GM12864 (cell line): ENCODE measurements at regions not wholly inside any gene's neighbourhood (a gene's known extent, or its start where the extent isn't known, plus 50 kb on each side); places are given as distances from the start of the nearest gene placed in this dataset.

Source experiments
- DNase-seq: peaks from one replicate; pipeline ENCODE4 v3.0.0-alpha.2; 2011; ENCODE audit warnings: low read depth
- H3K4me3 ChIP-seq: 2 replicates; pipeline ENCODE4 v1.5.1; 2011; ENCODE audit warnings: mild to moderate bottlenecking, low read depth, low read length, control low read depth
- TF ChIP-seq, protein P1 (sequence below): IDR thresholded peaks from 2 replicates; pipeline ENCODE4 v1.5.1; 2011; ENCODE audit warnings: low read depth, mild to moderate bottlenecking, moderate library complexity, low read length, control low read depth, inconsistent platforms; ENCODE audit errors: missing control alignments

DNA sequence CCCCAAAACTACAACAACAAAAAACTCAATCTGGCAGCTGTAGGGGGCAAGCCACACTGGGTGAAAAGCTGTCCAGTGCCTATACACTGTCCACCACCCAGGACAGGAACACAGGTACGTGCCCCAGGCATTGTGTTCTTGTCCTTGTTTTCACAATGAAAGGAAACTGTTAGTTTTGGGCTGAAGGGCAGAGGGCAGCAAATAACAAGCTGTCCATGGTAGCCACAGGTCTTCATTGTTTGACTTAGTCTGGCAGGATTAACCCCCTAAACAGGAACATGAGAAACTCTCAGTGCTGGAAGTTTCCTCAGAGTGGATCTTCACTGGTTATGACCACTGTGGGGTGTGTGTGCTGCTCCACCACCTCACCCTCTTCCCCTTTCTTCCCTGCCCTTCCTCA is 224.6 kb upstream of the N4BP1 start:
- H3K4me3 ChIP-seq = no peak overlapping the region
- DNase-seq = no peak
- TF ChIP-seq, protein P1, sequence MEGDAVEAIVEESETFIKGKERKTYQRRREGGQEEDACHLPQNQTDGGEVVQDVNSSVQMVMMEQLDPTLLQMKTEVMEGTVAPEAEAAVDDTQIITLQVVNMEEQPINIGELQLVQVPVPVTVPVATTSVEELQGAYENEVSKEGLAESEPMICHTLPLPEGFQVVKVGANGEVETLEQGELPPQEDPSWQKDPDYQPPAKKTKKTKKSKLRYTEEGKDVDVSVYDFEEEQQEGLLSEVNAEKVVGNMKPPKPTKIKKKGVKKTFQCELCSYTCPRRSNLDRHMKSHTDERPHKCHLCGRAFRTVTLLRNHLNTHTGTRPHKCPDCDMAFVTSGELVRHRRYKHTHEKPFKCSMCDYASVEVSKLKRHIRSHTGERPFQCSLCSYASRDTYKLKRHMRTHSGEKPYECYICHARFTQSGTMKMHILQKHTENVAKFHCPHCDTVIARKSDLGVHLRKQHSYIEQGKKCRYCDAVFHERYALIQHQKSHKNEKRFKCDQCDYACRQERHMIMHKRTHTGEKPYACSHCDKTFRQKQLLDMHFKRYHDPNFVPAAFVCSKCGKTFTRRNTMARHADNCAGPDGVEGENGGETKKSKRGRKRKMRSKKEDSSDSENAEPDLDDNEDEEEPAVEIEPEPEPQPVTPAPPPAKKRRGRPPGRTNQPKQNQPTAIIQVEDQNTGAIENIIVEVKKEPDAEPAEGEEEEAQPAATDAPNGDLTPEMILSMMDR = no peak

DNA sequence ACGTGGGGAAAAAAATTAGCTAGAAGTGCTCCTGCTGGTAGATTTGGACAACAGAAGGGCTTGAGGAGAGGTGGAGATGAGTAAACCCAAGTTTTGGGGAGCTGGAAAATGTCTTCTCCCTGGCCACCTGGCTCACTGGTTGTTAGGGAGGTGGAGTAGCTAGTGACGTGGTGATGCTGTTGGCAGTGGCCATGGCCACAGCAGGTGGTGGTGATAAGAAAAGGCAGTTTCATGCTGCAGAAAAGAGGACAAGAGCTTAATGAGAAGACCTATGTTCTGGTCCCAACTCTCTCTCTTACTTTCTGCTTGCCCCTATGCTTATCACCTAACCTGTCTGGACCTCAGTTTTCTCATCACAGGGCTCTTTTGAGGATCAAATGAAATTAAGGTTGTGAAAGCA is 223.5 kb upstream of the N4BP1 start:
- no peak overlapping the region for H3K4me3 ChIP-seq
- no peak for DNase-seq
- TF ChIP-seq, protein P1 = no peak

GRCh38 chr16:48831076-48831722 is 221.2 kb upstream of the N4BP1 start:
- TF ChIP-seq, protein P1 = peak; percentile 49
- DNase-seq = no peak
- H3K4me3 ChIP-seq = no peak overlapping the region

GRCh38 chr16:48829336-48830310 is 219.6 kb upstream of the N4BP1 start:
- TF ChIP-seq, protein P1 = no peak
- H3K4me3 ChIP-seq = no peak overlapping the region
- no peak for DNase-seq

DNA sequence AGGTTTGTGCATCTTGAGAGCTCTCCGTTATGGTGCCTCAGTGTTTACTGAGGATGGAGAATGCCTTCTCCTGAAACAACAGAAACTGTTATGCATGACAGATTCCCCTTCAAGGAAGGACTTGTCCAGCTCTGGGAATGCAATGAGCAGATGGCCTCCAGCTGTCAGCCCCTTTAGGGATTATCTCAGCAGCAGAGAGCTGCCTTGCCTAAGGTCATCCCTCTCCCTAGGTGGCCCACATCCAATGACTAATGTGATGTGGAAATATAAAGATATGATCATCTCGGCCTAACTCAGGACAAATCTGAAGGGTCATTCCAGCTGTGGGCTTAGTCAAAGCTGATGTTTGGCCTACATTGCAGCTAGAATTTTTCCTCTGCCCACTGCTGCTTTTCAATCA is 214.3 kb upstream of the N4BP1 start:
- H3K4me3 ChIP-seq = no peak overlapping the region
- TF ChIP-seq, protein P1 = no peak
- no peak for DNase-seq

DNA sequence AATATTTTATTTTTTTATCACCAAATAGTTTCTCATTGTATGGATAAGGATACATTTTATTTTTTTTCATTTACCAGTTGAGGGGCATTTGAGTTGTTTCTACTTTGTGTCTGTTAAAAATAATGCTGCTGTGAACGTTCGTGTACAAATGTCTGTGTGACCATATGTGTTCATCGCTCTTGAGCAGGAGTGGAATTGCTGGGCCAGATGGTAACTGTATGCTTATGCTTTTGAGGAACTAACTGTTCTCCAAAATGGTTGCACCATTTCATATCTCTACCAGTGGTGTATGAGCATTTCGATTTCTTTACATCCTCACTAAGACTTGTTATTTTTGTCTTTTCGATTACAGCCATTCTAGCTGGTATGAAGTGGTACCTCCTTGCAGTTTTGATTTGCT is 212.5 kb upstream of the N4BP1 start:
- TF ChIP-seq, protein P1 = no peak
- no peak for DNase-seq
- no peak overlapping the region for H3K4me3 ChIP-seq
